ENCODE measurements at regions not wholly inside any gene's neighbourhood (a gene's known extent, or its start where the extent isn't known, plus 50 kb on each side); places are given as distances from the start of the nearest gene placed in this dataset.

DNA sequence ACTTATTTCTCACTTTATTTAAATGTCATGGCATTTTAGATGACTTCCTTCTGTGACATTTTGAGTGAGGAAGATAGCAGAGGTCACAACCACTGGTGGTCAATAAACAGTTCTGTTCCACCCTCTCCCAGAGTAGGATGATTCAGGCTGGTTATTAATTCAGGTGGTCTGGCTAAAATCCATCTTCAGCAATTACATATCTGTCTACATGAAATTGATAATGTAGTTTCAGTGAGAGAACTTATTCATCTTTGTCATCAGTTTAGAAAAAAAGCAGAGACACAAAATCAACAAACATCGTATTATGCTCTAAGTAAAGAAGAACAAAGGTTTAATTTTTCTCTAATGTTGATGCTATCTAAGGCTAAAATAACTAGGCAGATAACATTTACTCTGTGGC, 525.5 kb downstream of the TENT5A start:
- Histone ChIP-seq H3K36me3 (ENCODE audit: control insufficient read depth in 4 of 4, insufficient read depth in 3 of 4, low read depth in 1 of 4, low read length in 3 of 4) (no peaks in the 10 kb centered on the region), H3K4me1 (ENCODE audit: control insufficient read depth in 4 of 4, insufficient read depth in 4 of 4, low read length in 3 of 4) (no peaks in the 10 kb centered on the region), H3K9me3 (ENCODE audit: control insufficient read depth in 4 of 4, low read length in 3 of 4) (no peaks in the 10 kb centered on the region), H3K9ac (ENCODE audit: low read depth in 1 of 2, low read length in 2 of 2) (no peak overlapping the region), H3K27me3 (ENCODE audit: control insufficient read depth in 4 of 4, insufficient read depth in 4 of 4, low read length in 3 of 4) (no peaks in the 10 kb centered on the region), H3K4me3 (ENCODE audit: low read depth in 1 of 3, low read length in 3 of 3) (no peak overlapping the region), H3K27ac (ENCODE audit: low read depth in 1 of 2, low read length in 2 of 2) (no peak overlapping the region)
- no peak for TF ChIP-seq FOXA2 (IDR thresholded peaks at IDR 0.05)
- no peak for TF ChIP-seq HNF4G (IDR thresholded peaks at IDR 0.05)
- TF ChIP-seq HNF4A (conservative IDR thresholded peaks at IDR 0.05), result no peak
- TF ChIP-seq, protein P1, sequence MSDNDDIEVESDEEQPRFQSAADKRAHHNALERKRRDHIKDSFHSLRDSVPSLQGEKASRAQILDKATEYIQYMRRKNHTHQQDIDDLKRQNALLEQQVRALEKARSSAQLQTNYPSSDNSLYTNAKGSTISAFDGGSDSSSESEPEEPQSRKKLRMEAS (IDR thresholded peaks at IDR 0.05), result no peak
- TF ChIP-seq, protein P2, sequence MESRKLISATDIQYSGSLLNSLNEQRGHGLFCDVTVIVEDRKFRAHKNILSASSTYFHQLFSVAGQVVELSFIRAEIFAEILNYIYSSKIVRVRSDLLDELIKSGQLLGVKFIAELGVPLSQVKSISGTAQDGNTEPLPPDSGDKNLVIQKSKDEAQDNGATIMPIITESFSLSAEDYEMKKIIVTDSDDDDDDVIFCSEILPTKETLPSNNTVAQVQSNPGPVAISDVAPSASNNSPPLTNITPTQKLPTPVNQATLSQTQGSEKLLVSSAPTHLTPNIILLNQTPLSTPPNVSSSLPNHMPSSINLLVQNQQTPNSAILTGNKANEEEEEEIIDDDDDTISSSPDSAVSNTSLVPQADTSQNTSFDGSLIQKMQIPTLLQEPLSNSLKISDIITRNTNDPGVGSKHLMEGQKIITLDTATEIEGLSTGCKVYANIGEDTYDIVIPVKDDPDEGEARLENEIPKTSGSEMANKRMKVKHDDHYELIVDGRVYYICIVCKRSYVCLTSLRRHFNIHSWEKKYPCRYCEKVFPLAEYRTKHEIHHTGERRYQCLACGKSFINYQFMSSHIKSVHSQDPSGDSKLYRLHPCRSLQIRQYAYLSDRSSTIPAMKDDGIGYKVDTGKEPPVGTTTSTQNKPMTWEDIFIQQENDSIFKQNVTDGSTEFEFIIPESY (IDR thresholded peaks at IDR 0.05), result no peak
- no peak for TF ChIP-seq SP1 (IDR thresholded peaks at IDR 0.05)
- no peak for TF ChIP-seq GABPA (IDR thresholded peaks at IDR 0.05 in 1 of 2, conservative IDR thresholded peaks at IDR 0.05 in 1 of 2)
- TF ChIP-seq RAD21 (IDR thresholded peaks at IDR 0.05), result no peak
- TF ChIP-seq, protein P3, sequence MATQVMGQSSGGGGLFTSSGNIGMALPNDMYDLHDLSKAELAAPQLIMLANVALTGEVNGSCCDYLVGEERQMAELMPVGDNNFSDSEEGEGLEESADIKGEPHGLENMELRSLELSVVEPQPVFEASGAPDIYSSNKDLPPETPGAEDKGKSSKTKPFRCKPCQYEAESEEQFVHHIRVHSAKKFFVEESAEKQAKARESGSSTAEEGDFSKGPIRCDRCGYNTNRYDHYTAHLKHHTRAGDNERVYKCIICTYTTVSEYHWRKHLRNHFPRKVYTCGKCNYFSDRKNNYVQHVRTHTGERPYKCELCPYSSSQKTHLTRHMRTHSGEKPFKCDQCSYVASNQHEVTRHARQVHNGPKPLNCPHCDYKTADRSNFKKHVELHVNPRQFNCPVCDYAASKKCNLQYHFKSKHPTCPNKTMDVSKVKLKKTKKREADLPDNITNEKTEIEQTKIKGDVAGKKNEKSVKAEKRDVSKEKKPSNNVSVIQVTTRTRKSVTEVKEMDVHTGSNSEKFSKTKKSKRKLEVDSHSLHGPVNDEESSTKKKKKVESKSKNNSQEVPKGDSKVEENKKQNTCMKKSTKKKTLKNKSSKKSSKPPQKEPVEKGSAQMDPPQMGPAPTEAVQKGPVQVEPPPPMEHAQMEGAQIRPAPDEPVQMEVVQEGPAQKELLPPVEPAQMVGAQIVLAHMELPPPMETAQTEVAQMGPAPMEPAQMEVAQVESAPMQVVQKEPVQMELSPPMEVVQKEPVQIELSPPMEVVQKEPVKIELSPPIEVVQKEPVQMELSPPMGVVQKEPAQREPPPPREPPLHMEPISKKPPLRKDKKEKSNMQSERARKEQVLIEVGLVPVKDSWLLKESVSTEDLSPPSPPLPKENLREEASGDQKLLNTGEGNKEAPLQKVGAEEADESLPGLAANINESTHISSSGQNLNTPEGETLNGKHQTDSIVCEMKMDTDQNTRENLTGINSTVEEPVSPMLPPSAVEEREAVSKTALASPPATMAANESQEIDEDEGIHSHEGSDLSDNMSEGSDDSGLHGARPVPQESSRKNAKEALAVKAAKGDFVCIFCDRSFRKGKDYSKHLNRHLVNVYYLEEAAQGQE (IDR thresholded peaks at IDR 0.05), result no peak
- no peak for TF ChIP-seq JUND (IDR thresholded peaks at IDR 0.05)
- no peak for TF ChIP-seq RXRA (IDR thresholded peaks at IDR 0.05)
- WGBS, result 75% methylated on average over 1 of the region's 1 CpG
- DNase-seq (ENCODE audit: low spot score), result no peak

DNA sequence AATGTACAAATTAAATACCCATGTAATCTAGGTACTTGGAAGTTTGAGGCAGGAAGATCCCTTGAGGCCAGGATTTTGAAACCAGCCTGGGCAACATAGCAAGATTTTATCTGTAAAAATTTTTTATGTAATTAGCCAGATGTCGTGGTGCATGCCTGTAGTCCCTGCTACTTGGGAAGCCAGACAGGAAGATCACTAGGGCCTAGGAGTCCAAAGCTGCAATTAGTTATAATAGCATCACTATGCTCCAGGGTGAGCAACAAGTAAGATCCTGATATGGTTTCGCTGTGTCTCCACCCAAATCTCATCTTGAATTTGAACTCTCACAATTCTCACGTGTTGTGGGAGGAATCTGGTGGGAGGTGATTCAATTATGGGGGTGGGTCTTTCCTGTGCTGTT, 535.8 kb downstream of the TENT5A start:
- Histone ChIP-seq H3K9ac (ENCODE audit: low read depth in 1 of 2, low read length in 2 of 2) (no peak overlapping the region), H3K9me3 (ENCODE audit: control insufficient read depth in 4 of 4, low read length in 3 of 4) (no peaks in the 10 kb centered on the region), H3K36me3 (ENCODE audit: control insufficient read depth in 4 of 4, insufficient read depth in 3 of 4, low read depth in 1 of 4, low read length in 3 of 4) (no peaks in the 10 kb centered on the region), H3K27me3 (ENCODE audit: control insufficient read depth in 4 of 4, insufficient read depth in 4 of 4, low read length in 3 of 4) (no peaks in the 10 kb centered on the region), H3K4me1 (ENCODE audit: control insufficient read depth in 4 of 4, insufficient read depth in 4 of 4, low read length in 3 of 4) (no peaks in the 10 kb centered on the region), H3K27ac (ENCODE audit: low read depth in 1 of 2, low read length in 2 of 2) (no peak overlapping the region), H3K4me3 (ENCODE audit: low read depth in 1 of 3, low read length in 3 of 3) (no peak overlapping the region)
- DNase-seq (ENCODE audit: low spot score), result no peak
- no peak for TF ChIP-seq TAF1 (conservative IDR thresholded peaks at IDR 0.05)
- TF ChIP-seq, protein P3 (IDR thresholded peaks at IDR 0.05), result no peak
- TF ChIP-seq JUND (IDR thresholded peaks at IDR 0.05), result no peak
- TF ChIP-seq, protein P1 (IDR thresholded peaks at IDR 0.05), result no peak
- TF ChIP-seq GABPA (IDR thresholded peaks at IDR 0.05 in 1 of 2, conservative IDR thresholded peaks at IDR 0.05 in 1 of 2), result no peak
- TF ChIP-seq, protein P2 (IDR thresholded peaks at IDR 0.05), result no peak
- TF ChIP-seq HNF4G (IDR thresholded peaks at IDR 0.05), result no peak
- TF ChIP-seq, protein P4, sequence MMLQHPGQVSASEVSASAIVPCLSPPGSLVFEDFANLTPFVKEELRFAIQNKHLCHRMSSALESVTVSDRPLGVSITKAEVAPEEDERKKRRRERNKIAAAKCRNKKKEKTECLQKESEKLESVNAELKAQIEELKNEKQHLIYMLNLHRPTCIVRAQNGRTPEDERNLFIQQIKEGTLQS (IDR thresholded peaks at IDR 0.05), result no peak
- no peak for TF ChIP-seq YY1 (IDR thresholded peaks at IDR 0.05)
- no peak for TF ChIP-seq HNF4A (conservative IDR thresholded peaks at IDR 0.05)
- TF ChIP-seq, protein P5, sequence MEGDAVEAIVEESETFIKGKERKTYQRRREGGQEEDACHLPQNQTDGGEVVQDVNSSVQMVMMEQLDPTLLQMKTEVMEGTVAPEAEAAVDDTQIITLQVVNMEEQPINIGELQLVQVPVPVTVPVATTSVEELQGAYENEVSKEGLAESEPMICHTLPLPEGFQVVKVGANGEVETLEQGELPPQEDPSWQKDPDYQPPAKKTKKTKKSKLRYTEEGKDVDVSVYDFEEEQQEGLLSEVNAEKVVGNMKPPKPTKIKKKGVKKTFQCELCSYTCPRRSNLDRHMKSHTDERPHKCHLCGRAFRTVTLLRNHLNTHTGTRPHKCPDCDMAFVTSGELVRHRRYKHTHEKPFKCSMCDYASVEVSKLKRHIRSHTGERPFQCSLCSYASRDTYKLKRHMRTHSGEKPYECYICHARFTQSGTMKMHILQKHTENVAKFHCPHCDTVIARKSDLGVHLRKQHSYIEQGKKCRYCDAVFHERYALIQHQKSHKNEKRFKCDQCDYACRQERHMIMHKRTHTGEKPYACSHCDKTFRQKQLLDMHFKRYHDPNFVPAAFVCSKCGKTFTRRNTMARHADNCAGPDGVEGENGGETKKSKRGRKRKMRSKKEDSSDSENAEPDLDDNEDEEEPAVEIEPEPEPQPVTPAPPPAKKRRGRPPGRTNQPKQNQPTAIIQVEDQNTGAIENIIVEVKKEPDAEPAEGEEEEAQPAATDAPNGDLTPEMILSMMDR (IDR thresholded peaks at IDR 0.05; ENCODE audit: low read depth, low read length, missing input control), result no peak
- no peak for TF ChIP-seq SP1 (IDR thresholded peaks at IDR 0.05)
- TF ChIP-seq FOXA2 (IDR thresholded peaks at IDR 0.05), result no peak
- WGBS, result 76% methylated on average over 3 of the region's 3 CpGs
